Mucosa of gallbladder (tissue), 1 donor: ENCODE measurements at regions not wholly inside any gene's neighbourhood (a gene's known extent, or its start where the extent isn't known, plus 50 kb on each side); places are given as distances from the start of the nearest gene placed in this dataset.
A peak's percentile ranks its signal among the peaks of the same experiment; 100 is the strongest.

ENCODE experiments used
- DNase-seq: peaks from one replicate; pipeline ENCODE4 v3.0.0-alpha.2; 2020; ENCODE audit warnings: low spot score
- donor health status: DM: no; HTN: no; CAD: no.

DNA sequence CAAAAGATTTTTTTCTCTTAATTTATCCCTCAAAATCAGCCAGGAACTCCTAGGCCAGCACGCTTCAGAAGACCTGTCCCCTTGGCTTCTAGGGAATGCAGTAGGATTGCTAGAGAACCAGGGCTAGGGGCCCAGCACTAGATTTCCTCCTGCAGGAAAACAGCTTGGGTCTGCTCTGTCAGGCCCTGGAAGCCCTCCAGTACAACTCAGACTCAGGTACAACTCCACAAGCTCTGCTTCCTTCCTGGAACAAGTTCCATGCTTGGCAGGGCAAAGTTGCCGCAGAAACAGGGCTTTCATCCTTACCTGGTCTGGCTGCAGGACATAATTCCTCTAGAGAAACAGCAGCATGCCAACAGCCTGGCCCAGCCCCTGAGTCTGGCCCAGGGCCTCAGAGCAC lies 96.1 kb upstream of the CTNNB1 start:
- DNase-seq = no peak

DNA sequence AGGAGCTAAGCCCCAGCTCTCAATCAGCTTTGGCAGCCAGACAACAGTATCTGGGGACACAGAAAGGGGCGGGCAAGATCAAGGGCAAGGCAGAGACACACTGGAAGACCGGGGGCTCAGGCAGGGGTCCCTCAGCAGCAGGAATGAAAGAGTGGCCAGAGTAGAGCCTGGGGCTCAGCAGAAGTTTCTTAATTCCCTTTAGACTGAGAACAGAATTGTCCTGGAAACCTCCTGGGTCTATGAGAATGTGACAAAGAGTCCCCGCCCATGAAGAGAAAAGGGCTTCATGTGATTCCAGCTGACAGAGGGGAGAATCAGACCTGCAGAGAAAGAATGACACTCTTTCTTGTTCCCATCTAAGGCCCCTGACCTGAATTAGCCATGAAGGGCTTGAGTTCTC lies 95.2 kb upstream of the CTNNB1 start:
- no peak for DNase-seq

DNA sequence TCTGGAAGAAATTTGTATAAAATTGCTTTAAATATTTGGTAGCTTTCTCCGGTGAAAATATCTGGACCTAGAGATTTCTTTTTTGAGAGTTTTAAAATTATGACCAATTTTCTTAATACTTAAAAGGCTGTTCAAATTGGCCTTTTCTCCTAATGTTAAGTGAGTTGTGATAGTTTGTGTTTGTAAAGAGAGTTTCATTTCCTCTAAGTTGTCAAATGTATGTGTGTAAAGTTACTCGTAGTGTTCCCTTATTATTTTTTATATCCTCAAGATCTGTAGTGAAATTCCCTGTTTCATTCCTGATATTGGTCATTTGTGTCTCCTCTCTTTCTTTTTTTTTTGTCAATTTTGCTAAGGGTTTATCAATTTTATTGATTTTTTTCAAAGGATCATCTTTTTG lies 92.6 kb upstream of the CTNNB1 start:
- no peak for DNase-seq

DNA sequence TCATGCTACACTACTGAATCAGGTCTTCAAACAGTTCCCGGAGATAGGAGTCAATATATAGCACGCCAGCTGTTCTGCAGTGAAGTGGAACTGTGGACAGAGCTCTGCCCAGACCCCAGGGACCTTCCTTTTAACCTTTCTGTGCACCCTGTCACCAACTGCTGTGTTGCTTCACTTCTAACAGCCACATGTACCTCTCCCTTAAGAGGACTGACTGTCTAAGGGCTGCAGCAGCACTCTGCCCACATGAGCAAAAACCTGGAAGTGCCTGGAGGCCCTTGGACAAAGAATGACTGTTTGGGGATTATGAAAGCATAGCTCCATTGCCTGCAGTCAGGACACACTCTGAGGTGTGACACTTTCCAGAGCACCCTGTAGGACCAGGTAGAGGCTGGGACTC lies 88.3 kb upstream of the CTNNB1 start:
- DNase-seq = no peak

DNA sequence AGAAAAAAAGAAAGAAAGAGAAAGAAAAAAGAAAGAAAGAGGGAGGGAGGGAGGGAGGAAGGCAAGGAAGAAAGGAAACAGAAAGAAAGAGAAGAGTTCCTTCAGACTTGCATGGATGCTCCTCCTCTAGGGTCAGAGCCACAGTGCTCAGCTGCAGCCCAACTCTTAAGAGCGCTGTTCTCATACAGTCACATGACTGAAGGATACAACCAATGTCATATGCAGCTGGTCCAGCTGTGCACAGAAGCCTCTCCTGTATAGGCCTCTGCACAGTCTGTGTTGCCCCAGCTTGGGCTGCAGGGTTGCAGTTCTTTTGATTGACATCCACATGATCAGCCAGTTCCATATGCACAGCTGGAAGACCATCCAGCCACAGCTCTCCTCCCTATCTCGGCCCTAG lies 86.8 kb upstream of the CTNNB1 start:
- DNase-seq = no peak

DNA sequence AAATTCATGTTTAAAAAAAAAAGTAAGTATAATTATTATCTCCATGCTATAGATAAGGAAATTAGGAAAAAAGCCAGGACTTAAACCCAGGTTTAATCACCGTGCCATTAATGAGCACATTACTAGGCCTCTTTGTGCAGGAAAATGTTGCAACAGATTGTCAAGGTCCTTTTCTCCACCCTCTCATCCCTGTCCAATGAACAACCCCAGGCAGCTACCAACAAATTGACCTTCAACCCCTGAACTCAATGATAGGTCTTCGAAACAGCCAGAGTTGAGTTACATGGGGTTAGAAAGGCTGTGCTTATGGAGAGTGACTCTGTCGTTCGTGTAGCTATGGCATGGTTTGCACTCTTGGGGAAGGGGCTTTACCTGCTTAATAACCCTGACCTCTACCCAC lies 84.2 kb upstream of the CTNNB1 start:
- no peak for DNase-seq

DNA sequence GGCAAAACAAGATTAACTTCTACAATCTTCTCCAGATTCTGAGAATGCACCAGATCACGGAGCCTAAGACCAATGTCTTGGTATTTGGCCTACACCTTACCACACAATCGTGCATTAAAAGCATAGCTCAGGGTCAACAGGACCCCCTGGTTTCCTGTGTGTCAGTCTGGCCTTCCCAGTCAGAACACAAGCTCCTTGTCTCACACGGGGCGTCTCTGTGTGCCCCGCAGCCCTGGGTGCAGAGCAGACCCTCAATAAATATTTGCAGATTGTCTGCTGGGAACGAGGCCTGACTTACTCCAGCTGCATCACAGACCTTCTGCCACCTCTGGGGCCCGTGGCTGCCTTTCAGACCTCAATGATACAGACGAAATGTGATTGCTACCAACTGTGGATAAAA lies 82.5 kb upstream of the CTNNB1 start:
- DNase-seq = no peak

DNA sequence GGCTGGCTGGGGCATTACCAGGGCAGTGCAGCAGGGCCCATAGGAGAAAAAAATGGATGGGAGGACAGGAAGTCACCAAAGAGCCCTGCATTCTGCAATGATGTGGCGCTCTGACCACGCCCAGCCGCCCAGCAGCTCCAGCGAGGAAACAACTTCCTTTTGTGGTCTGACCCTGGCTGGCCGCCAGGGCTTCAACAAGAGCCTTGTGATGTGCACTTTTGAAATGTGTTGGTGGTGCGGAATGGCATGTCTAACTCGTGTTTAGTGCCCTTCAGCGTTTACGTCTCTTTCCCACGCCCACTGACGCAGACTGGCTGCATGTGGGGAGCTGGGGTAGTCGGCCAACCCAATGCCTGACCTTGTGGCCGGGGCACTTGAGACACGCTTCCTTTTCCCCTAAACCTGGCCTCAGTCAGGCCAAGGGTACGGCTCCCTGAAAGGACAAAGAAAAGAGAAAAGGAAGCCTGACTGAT lies 81.9 kb upstream of the CTNNB1 start:
- DNase-seq = peak; percentile 93

DNA sequence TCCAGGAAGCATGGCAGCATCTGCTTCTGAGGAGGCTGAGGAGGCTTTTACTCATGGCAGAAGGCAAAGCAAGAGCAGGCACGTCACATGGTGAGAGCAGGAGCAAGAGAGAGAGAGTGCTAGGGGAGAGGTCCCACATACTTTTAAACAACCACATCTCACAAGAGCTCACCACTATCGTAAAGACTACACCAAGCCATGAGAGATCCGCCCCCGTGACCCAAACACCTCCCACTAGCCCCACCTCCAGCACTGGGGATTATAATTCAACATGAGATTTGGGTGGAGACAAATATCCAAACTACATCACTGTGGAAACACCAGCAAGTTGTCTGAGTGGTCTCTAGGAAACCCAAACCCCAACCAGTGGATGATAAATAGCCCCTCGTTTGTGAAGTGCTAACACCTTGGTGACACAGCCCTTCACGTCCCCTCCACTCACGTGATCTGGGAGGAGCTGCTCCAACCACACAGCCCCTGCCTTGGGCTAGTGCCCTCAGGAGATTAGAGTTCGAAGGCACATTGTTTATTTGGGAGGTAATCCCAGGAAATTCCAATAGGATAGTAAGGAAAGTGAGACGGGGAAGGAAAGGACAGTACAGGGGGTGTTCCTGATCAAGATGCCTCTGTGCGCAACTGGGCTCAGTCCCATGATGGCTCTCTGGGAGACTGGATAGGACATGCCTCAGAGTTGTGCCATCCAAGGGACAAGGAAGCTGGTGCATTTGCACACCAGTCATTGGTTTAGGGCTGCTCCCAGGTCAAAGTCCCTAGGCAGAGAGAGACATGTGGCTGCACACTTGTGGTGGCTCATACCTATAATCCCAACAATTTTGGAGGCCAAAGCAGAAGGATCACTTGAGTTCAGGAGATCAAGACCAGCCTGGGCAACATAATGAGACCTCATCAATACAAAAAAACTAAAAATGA lies 80.6 kb upstream of the CTNNB1 start:
- peak; percentile 32 for DNase-seq

DNA sequence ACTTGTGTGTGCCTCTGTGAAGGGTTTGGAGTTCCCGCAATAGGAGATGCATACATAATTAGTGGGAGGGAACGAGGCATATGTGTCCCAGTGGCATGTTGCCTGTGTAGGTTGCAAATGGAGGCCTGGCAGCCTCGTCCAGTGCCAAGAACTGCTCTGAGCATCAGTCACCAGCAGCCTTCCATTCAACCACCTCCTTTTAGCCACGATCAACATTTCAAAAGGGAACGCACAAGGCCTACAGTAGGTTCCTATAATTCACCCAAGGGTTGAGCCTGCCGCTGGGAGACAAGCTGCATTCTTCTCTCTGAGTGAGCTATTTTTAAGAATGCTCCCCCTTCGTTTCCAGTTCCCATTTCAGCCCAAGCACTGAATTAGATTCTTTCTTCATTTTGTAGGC lies 78.8 kb upstream of the CTNNB1 start:
- no peak for DNase-seq

DNA sequence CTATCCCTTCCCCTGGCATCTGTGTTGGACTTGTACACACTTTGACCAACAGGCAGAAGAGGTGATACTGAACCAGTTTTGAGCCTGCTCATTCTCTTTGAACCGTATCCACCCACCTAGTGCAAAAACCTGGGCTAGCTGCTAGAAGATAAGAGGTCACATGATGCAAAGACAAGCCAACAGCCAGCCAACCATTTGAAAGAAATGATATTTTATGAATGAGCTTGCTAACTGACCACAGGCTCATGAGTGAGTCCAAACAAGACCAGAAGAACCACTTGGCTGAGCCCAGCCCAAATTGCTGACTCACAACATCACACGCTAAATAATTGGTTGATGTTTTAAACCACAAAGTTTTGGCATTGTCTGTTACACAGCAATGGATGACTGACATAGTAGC lies 74.0 kb upstream of the CTNNB1 start:
- no peak for DNase-seq

DNA sequence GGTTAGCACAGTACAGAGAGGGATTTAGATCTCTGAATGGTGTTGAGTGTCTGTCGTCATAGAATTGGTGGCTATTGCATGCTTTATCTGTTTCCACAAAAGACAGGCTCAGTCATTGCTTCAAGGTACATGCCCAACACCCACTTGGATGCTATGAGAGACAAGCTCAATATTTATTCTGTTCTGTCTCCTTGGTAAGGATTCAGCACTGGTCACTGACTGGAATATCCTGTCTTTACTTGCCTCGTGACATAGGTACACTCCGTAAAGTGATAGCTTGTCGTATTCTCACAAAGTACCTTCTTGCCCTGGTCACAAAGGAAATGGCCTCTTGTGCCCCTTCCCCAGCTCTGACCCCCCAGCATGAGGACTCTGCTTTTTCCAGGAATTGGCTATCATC lies 72.8 kb upstream of the CTNNB1 start:
- DNase-seq = no peak

DNA sequence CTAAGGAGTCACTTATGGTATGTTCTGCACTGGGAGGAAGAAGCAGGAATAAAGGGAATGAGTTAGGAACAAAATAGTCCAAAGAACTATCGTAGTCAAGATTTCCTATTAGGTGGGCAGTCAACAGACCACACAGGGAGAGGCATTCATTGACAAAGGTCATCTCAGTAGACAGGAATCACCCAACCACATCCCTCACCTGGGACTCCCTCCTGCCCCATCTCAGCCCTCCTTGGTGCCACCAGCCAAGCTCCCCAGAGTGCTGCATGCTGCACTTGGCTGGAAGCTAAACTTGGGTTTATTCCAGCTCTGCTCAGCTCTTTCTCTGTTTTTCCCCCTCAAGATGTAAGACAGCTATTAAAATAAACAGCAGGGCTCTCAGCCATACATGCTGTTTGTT lies 72.3 kb upstream of the CTNNB1 start:
- no peak for DNase-seq

DNA sequence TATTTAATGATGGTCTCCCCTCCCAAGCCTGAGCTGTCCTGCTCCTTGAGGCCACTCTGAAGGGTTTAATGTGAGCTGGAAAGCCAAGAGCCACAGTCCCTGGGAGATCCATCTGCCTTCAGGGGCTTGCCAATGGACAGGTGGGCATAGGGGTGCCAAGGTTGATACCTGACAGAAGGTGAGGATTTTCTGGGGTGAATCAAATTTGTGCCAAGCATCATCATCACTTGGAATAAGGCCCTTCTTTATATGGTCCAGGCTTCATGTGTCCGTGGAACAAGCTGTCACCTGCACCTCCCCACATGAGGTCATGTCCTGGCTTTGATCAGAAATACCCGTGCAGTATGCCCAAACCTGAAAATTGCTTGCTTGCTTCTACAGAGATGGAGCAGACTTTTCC lies 71.9 kb upstream of the CTNNB1 start:
- DNase-seq = no peak

DNA sequence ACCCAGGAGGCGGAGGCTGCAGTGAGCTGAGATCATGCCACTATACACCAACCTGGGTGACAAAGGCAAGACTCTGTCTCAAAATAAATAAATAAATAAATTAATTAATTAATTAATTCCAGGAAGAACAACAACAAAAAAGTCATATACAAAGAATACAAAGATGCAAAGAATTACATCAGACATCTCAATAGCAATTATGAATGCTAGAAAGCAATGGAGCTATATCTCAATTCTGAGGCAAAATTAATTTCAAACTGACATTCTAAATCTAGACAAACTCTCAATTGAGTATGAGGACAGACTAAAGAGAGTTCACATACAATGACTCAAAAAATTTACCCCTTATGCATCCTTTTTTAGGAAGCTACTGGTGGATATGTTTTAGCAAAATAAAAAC lies 69.6 kb upstream of the CTNNB1 start:
- no peak for DNase-seq

DNA sequence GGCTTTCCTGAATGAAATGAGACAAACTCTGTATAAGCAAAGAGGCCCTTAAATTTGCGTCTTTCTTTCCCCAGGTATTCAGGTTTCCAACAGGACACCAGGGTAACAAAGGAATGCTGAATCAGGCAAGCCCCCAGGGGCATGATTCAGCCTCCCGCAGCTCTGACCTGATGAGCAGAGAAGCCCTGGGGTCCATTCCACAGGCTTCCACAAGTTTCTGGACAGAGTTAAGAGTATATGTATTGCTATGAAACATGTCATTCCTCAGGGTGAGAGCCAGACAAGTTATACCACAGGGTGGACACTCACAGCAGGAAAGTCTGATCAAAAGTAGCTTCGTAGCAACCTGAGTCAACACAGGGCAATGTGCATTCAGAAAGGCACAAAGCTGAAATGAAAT lies 68.1 kb upstream of the CTNNB1 start:
- no peak for DNase-seq

DNA sequence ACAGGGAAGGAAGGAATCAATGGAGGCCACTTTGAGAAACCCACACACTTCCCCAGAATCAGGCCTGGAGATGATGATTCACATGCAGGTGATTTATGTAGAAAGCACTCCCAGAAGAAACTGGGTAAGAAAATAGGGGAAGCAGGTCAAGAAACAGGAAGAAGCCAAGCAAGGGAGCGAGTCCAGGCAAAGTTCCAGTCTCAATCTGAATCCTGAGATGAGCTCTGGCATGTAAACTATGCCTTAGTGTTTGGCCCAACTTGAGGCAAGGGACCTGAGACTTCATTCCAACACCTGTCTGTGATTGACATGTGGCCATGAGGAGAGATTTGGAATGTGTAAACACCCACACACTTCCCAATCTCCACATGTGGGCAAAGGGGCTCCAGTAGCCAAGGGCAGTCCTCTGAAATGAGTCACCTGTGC lies 61.6 kb upstream of the CTNNB1 start:
- DNase-seq = no peak

DNA sequence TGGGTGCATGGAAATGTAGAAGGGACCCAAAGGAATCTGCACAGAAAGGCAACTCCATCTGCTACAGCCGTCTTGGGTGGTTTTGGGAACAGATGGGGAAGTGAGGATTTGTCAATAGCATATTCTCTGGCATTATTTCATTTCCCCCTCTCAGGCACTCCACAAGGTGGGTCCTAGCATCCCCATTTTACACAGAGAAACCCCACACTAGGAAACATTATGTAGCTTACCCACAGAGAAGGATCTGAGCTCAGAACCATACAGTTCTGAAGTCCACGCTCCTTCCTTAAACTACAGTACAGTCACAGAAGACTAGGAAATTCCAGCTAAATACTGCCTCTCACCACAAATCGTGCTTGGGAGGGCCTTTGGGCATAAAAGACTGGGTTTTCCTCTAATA lies 61.2 kb upstream of the CTNNB1 start:
- no peak for DNase-seq

DNA sequence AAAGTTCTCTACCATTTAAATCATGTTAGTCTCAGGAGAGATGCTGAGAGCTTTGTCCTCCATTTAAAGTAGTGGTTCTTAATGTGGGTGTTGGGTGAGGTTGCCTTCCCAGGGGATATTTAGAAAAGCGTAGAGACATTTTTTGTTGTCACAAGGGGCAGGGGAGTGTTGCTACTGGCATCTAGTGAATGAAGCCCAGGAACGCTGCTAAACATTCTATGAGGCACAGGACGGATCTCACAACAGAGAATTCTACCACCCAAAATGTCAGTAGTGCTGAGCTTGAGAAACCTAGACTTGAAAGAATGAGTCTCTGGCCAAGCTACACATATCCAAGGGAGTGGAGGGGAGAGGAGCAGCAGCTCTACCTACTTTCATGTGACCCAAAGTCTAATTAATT lies 60.7 kb upstream of the CTNNB1 start:
- no peak for DNase-seq

DNA sequence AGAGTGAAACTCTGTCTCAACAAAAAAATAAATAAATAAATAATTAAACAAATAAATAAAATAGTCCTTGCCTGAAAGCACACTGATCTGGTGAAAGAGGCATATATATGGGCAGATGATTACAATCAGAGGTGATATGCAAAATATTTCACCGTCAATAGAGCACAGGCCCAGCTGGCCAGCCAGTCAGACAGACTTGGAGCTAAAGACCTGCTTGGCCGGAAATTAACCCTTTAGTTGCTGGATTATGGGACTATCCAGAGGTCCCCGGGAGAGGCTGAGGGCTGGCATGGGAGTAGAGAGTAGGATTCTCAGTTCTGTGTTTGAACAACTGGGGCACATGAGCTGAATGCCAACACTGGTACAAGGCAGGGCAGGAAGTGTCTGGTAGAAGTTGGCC lies 59.1 kb upstream of the CTNNB1 start:
- DNase-seq = no peak

DNA sequence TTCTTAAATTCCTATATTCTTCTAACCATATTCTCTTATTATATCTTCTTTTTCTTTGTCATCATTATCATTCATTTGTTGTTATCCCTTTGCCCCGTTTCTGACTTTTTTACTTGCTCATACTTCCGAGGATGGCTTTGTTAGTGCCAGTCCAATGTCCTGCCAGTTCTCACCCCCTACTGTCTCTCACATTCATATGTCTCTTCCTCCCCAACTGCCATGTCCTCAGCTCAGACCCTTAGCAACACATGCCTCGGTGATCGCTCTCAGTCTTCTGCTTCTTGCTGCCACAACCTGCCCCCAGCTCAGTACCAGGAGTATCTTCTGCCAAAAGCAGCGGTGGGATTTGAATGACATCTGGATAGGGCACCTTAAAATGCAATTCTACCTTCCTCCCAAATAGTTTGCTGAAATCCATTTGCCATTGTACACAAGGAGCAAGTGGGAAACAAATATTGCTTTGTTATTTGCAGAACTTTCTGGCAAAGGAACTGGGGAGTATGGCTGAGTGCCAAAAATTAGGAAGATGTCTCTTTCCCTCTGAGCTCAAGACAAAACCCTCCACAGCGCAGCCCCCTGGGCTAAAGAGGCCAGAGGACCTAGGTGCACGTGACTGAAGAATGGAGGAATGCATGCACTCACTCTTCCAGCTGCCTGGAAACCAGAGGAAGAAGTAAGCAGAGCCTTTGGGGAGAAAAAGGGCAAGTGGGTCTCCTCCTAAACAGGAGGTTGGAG lies 57.7 kb upstream of the CTNNB1 start:
- DNase-seq = no peak

DNA sequence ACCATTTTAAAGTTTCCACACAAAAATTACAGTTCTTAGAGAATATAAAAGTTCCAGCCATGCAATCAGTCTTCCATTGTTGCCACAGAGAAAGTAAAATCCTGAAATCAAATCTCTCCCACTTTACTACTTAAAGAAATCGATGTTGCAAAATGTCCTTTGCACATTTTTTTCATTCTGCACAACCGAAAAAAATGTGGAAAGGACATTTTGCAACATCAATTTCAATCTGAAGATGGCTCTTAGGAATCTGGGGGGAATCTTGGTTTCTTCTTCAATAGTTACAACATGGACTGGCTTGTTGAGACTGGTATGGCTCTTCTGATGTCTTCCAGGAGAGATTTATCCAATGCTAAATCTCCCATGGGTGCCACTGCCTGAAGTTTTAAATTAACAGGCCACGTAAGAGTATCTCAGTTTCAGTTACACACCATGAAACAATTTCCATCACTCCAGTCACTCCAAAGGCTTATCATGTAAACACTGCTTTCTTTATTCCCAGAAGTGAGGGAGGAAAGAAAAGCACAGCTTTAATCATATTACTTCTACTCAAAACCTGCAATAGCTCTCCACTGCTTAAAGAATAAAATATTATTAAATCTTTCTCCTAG lies 55.8 kb upstream of the CTNNB1 start:
- no peak for DNase-seq

DNA sequence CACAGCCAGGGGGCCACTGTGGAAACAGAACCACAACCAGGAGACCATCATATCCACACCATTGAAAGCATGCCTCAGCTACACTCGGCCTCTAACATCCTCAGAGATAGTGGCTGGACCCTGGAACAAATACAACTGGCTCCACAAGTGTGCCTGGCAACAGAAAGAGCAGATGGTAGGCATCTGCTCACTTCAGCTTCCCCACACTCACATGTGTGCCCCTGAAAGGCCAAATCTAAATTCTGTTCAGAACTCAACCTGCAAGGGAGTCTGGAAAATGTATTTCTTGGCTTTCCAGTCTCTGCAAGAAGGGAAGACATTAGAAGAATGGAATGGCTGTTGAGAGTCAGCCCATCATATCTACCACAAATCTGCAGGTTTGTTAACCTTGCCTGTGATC lies 54.7 kb upstream of the CTNNB1 start:
- no peak for DNase-seq
